ENCODE measurements at regions not wholly inside any gene's neighbourhood (a gene's known extent, or its start where the extent isn't known, plus 50 kb on each side); places are given as distances from the start of the nearest gene placed in this dataset.

DNA sequence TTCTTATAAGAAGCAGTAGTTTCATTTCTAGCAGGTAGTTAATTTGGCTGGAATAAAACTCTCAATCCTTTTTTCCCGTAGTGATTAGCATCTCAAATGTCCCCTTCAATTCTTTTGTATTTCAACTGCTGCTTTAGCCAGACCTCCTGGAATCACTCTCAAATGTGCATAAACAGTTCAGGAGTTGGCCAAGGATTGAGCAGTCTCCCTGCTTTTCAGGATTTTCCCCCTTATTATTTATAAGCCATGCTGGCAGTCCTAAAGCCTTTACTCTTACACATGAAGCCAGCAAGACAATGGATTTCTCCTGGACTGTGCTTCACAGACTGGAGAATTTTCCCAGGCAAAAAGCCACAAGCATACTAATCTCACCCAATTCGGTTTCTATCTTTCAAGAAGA, 950.1 kb downstream of the VRK1 start:
- Histone ChIP-seq H3K27me3 (ENCODE audit: insufficient read depth, low read length) (no peaks in the 10 kb centered on the region), H3K9ac (ENCODE audit: low read depth, low read length) (peak overlapping the region; percentile 6; the same call in 1 of the 2 replicates), H3K27ac (ENCODE audit: low read length) (peak overlapping the region; percentile 49), H3K4me1 (ENCODE audit: insufficient read depth, low read length) (peaks cover 16% of the 10 kb centered on the region; the same call in 1 of the 2 replicates), H3K4me3 (ENCODE audit: low read length) (peak overlapping the region; percentile 32; the same call in 1 of the 2 replicates), H3K9me3 (ENCODE audit: insufficient read depth, low read depth, low read length) (no peaks in the 10 kb centered on the region), H3K36me3 (ENCODE audit: insufficient read depth, low read depth, low read length) (no peaks in the 10 kb centered on the region)

DNA sequence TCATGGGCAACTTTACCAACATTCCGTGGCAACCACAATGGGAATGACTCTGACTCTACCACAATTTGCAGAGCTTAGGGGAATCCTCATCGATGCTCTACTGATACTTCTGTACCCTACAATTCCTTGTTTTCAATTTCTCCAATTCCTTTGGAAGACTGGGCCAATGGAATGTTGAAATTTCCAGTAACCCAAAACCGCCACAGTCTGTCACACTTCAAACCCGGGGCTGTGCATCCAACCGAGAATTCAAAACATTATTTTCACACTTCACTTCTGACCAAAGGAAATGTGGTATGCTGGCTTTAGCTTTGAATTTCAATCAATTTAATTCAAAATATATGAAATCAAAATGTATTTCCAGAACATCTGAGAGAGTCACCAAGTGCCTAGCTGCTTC, 951.4 kb downstream of the VRK1 start:
- H3K4me1 ChIP-seq (ENCODE audit: insufficient read depth, low read length): peaks cover 16% of the 10 kb centered on the region; the same call in 1 of the 2 replicates
- H3K4me3 ChIP-seq (ENCODE audit: low read length): no peak overlapping the region
- no peaks in the 10 kb centered on the region for H3K9me3 ChIP-seq (ENCODE audit: insufficient read depth, low read depth, low read length)
- no peak overlapping the region for H3K9ac ChIP-seq (ENCODE audit: low read depth, low read length)
- H3K36me3 ChIP-seq (ENCODE audit: insufficient read depth, low read depth, low read length): no peaks in the 10 kb centered on the region
- no peaks in the 10 kb centered on the region for H3K27me3 ChIP-seq (ENCODE audit: insufficient read depth, low read length)
- H3K27ac ChIP-seq (ENCODE audit: low read length): no peak overlapping the region

- Histone ChIP-seq H3K27me3 (ENCODE audit: insufficient read depth, low read length) (no peaks in the 10 kb centered on the region), H3K9me3 (ENCODE audit: insufficient read depth, low read depth, low read length) (no peaks in the 10 kb centered on the region), H3K36me3 (ENCODE audit: insufficient read depth, low read depth, low read length) (no peaks in the 10 kb centered on the region), H3K9ac (ENCODE audit: low read depth, low read length) (0 out of 2 replicates have a peak overlapping the region, but pooled peaks have one; percentile 33), H3K27ac (ENCODE audit: low read length) (no peak overlapping the region), H3K4me3 (ENCODE audit: low read length) (no peak overlapping the region), H3K4me1 (ENCODE audit: insufficient read depth, low read length) (peaks cover 12% of the 10 kb centered on the region; the same call in 1 of the 2 replicates)
Observed at GRCh38 chr14:97757491-97757890, 960.3 kb downstream of the VRK1 start.

GRCh38 chr14:97760050-97760449, 962.9 kb downstream of the VRK1 start:
- peaks cover 7% of the 10 kb centered on the region; the same call in 1 of the 2 replicates for H3K4me1 ChIP-seq (ENCODE audit: insufficient read depth, low read length)
- no peaks in the 10 kb centered on the region for H3K36me3 ChIP-seq (ENCODE audit: insufficient read depth, low read depth, low read length)
- no peak overlapping the region for H3K4me3 ChIP-seq (ENCODE audit: low read length)
- H3K9ac ChIP-seq (ENCODE audit: low read depth, low read length): no peak overlapping the region
- no peak overlapping the region for H3K27ac ChIP-seq (ENCODE audit: low read length)
- no peaks in the 10 kb centered on the region for H3K9me3 ChIP-seq (ENCODE audit: insufficient read depth, low read depth, low read length)
- H3K27me3 ChIP-seq (ENCODE audit: insufficient read depth, low read length): no peaks in the 10 kb centered on the region

DNA sequence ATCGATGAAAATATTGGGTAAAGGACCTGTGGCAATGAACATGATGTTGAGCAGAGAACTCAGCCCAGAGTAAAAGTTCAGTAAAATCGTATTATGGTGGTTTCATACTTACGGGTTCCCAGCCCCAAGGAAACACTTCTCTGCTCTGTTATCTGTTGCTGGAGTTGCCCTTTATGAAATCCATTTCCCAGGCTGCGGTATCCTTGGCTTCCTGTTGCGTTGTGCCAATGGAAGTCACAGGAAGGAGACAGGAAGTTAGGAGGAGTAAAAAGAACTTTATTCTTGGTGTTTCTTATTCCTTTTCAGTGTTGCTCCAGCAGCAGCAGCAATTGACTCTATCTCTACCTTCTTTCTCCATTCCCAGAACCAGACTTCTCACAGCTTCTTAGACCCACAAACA, 965.2 kb downstream of the VRK1 start:
- H3K4me3 ChIP-seq (ENCODE audit: low read length): no peak overlapping the region
- H3K4me1 ChIP-seq (ENCODE audit: insufficient read depth, low read length): peaks cover 4% of the 10 kb centered on the region; the same call in 1 of the 2 replicates
- H3K9ac ChIP-seq (ENCODE audit: low read depth, low read length): no peak overlapping the region
- H3K27me3 ChIP-seq (ENCODE audit: insufficient read depth, low read length): no peaks in the 10 kb centered on the region
- no peaks in the 10 kb centered on the region for H3K9me3 ChIP-seq (ENCODE audit: insufficient read depth, low read depth, low read length)
- no peak overlapping the region for H3K27ac ChIP-seq (ENCODE audit: low read length)
- no peaks in the 10 kb centered on the region for H3K36me3 ChIP-seq (ENCODE audit: insufficient read depth, low read depth, low read length)

DNA sequence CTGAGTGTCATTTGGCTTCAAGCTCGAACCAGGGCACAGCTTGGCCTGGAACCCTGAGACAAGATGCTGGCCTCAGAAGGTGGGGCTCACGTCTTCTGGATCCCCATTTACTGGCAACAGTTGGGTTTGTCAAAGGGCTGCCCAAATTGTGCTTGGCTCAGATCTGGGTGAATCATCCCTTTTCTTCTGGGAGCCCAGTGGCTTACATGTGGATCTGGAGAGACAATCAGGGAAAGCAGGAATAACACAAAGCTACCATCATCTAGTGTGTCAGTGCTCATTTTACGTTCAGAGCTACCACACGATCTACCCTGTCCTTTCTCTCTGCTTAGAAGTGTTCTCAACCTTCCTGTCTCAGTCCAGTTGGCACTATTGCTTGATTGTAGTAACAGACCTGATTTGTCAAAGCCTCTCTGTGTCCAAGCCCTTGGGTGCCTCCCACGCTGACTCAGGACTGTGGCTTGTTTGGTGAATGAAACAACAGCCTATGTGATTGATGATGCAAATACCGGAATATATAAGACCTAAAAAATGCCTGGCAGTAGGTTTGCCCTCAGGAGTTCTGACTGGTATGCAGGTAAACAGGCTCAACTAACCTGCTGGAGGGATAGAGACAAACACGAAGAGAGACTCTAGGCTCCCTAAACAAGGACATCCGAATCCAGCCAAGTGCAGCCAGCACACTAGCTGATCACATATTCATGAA, 974.3 kb downstream of the VRK1 start:
- Histone ChIP-seq H3K4me1 (ENCODE audit: insufficient read depth, low read length) (no peaks in the 10 kb centered on the region), H3K9ac (ENCODE audit: low read depth, low read length) (no peak overlapping the region), H3K9me3 (ENCODE audit: insufficient read depth, low read depth, low read length) (no peaks in the 10 kb centered on the region), H3K4me3 (ENCODE audit: low read length) (no peak overlapping the region), H3K36me3 (ENCODE audit: insufficient read depth, low read depth, low read length) (no peaks in the 10 kb centered on the region), H3K27ac (ENCODE audit: low read length) (no peak overlapping the region), H3K27me3 (ENCODE audit: insufficient read depth, low read length) (no peaks in the 10 kb centered on the region)

GRCh38 chr14:97773598-97773997, 976.4 kb downstream of the VRK1 start:
- H3K9me3 ChIP-seq (ENCODE audit: insufficient read depth, low read depth, low read length): no peaks in the 10 kb centered on the region
- no peaks in the 10 kb centered on the region for H3K4me1 ChIP-seq (ENCODE audit: insufficient read depth, low read length)
- no peak overlapping the region for H3K4me3 ChIP-seq (ENCODE audit: low read length)
- no peak overlapping the region for H3K27ac ChIP-seq (ENCODE audit: low read length)
- no peaks in the 10 kb centered on the region for H3K27me3 ChIP-seq (ENCODE audit: insufficient read depth, low read length)
- H3K9ac ChIP-seq (ENCODE audit: low read depth, low read length): no peak overlapping the region
- H3K36me3 ChIP-seq (ENCODE audit: insufficient read depth, low read depth, low read length): no peaks in the 10 kb centered on the region

DNA sequence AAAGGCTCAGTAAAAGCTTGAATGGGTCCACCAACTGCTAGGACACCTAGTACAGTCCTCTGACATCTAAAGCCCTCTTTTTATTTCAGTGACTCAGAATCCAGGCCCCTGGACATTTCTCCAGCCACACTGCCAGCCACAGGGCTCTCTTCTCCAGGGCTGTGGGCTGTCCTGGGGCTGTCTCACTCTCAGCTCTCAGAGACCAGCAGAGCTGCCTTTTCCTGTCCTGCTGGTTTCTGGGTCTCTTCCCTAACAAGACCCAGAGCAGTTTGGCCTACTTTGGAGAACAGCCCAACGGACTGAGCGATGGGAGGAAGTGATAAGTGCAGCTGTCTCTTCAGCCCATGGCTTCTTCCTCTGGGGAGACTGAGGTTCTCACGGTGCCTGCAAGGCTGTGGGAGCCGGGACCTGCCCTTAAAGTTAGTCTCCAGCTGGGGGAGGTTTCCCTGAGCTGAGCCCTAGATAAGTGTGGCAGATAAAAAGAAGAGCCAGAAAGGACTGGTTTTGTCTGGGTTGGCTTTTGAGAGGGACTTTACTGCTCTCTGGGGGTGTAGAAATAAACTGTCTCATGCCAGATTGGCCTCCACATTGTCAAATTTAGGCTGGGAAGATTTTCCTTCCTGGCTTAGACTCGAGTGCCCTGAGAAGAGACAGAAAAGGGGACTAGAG, 979.8 kb downstream of the VRK1 start:
- Histone ChIP-seq H3K27me3 (ENCODE audit: insufficient read depth, low read length) (no peaks in the 10 kb centered on the region), H3K4me1 (ENCODE audit: insufficient read depth, low read length) (no peaks in the 10 kb centered on the region), H3K9ac (ENCODE audit: low read depth, low read length) (no peak overlapping the region), H3K9me3 (ENCODE audit: insufficient read depth, low read depth, low read length) (no peaks in the 10 kb centered on the region), H3K4me3 (ENCODE audit: low read length) (no peak overlapping the region), H3K27ac (ENCODE audit: low read length) (no peak overlapping the region), H3K36me3 (ENCODE audit: insufficient read depth, low read depth, low read length) (no peaks in the 10 kb centered on the region)

GRCh38 chr14:97777622-97778355, 980.6 kb downstream of the VRK1 start:
- no peak overlapping the region for H3K4me3 ChIP-seq (ENCODE audit: low read length)
- no peak overlapping the region for H3K9ac ChIP-seq (ENCODE audit: low read depth, low read length)
- H3K9me3 ChIP-seq (ENCODE audit: insufficient read depth, low read depth, low read length): no peaks in the 10 kb centered on the region
- no peaks in the 10 kb centered on the region for H3K4me1 ChIP-seq (ENCODE audit: insufficient read depth, low read length)
- H3K36me3 ChIP-seq (ENCODE audit: insufficient read depth, low read depth, low read length): no peaks in the 10 kb centered on the region
- no peaks in the 10 kb centered on the region for H3K27me3 ChIP-seq (ENCODE audit: insufficient read depth, low read length)
- no peak overlapping the region for H3K27ac ChIP-seq (ENCODE audit: low read length)

DNA sequence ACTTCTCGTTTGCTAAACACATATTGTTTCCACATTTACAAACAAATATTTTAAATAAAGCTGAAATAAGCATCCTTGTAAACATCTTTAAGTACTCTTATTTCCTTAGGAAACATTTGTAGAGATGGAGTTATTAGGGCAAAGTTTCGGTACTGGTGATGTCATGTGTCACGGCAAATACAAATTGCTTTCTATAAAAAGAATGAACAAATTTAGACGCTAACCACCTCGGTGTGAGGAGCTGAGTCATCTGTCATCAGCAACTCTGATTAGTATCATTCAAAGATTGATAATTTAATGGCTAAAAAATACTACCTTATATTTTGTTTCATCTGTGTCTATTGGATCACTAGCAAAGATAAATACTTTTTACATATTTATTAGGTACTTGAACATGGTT, 982.0 kb downstream of the VRK1 start:
- Histone ChIP-seq H3K4me1 (ENCODE audit: insufficient read depth, low read length) (no peaks in the 10 kb centered on the region), H3K36me3 (ENCODE audit: insufficient read depth, low read depth, low read length) (no peaks in the 10 kb centered on the region), H3K27ac (ENCODE audit: low read length) (no peak overlapping the region), H3K9ac (ENCODE audit: low read depth, low read length) (no peak overlapping the region), H3K9me3 (ENCODE audit: insufficient read depth, low read depth, low read length) (no peaks in the 10 kb centered on the region), H3K4me3 (ENCODE audit: low read length) (no peak overlapping the region), H3K27me3 (ENCODE audit: insufficient read depth, low read length) (no peaks in the 10 kb centered on the region)

GRCh38 chr14:97780804-97781203, 983.6 kb downstream of the VRK1 start:
- Histone ChIP-seq H3K4me3 (ENCODE audit: low read length) (no peak overlapping the region), H3K4me1 (ENCODE audit: insufficient read depth, low read length) (no peaks in the 10 kb centered on the region), H3K27me3 (ENCODE audit: insufficient read depth, low read length) (no peaks in the 10 kb centered on the region), H3K27ac (ENCODE audit: low read length) (no peak overlapping the region), H3K9ac (ENCODE audit: low read depth, low read length) (no peak overlapping the region), H3K36me3 (ENCODE audit: insufficient read depth, low read depth, low read length) (no peaks in the 10 kb centered on the region), H3K9me3 (ENCODE audit: insufficient read depth, low read depth, low read length) (no peaks in the 10 kb centered on the region)
